ENCODE measurements at regions not wholly inside any gene's neighbourhood (a gene's known extent, or its start where the extent isn't known, plus 50 kb on each side); places are given as distances from the start of the nearest gene placed in this dataset.

- no peak overlapping the region for H2AK9ac ChIP-seq (replicated peaks; ENCODE audit: low read depth, low read length, poor library complexity)
- no peaks in the 10 kb centered on the region for H4K20me1 ChIP-seq (ENCODE audit: insufficient read depth, low read length)
- H3K27me3 ChIP-seq (ENCODE audit: control insufficient read depth, insufficient read depth, low read length): no peaks in the 10 kb centered on the region
- H2BK15ac ChIP-seq (ENCODE audit: low read depth, low read length): no peak overlapping the region
- H2BK5ac ChIP-seq (ENCODE audit: low read depth, low read length, poor library complexity, severe bottlenecking): no peak overlapping the region
- no peak overlapping the region for H3K27ac ChIP-seq (ENCODE audit: insufficient read depth, low read length)
- H3K56ac ChIP-seq (ENCODE audit: extremely low read depth, insufficient read depth, low read length): no peak overlapping the region
- no peaks in the 10 kb centered on the region for H3K36me3 ChIP-seq (ENCODE audit: control insufficient read depth, insufficient read depth, low read length)
- H2AK5ac ChIP-seq (ENCODE audit: low read depth, low read length): no peak overlapping the region
- ChIA-PET CTCF (no interaction called here), POLR2A (ENCODE audit: unreplicated experiment) (no interaction called here)
- DNase-seq (peak; percentile 30), ATAC-seq (ENCODE audit: low read depth) (no peak)
- BruUV-seq (replicated peaks): no TSS peak
- no peak overlapping the region for H3K14ac ChIP-seq (replicated peaks; ENCODE audit: low read depth, low read length)
- intact Hi-C loops (cut with micrococcal nuclease) (no loop called here), in situ Hi-C loops (cut with MboI; ENCODE audit: low sequenced_read_pairs) (no loop called here), dilution Hi-C loops (cut with HindIII; ENCODE audit: low sequenced_read_pairs, unreplicated experiment) (no loop called here)
- H3K9ac ChIP-seq (ENCODE audit: low read depth, low read length): no peak overlapping the region
- no peak overlapping the region for H3K23ac ChIP-seq (ENCODE audit: low read depth, low read length)
- no peaks in the 10 kb centered on the region for H3K9me1 ChIP-seq (ENCODE audit: insufficient read depth, low read length)
- TF ChIP-seq USF2 (IDR thresholded peaks at IDR 0.05; ENCODE audit: low read depth, low read length) (no peak), ELK1 (IDR thresholded peaks at IDR 0.05; ENCODE audit: borderline replicate concordance, low read depth, low read length) (no peak), CTCF (conservative IDR thresholded peaks at IDR 0.05; ENCODE audit: low read depth, low read length) (no peak), MAZ (IDR thresholded peaks at IDR 0.05; ENCODE audit: borderline replicate concordance, low read depth, low read length) (no peak), BHLHE40 (IDR thresholded peaks at IDR 0.05; ENCODE audit: low read depth, low read length) (no peak), RAD21 (IDR thresholded peaks at IDR 0.05; ENCODE audit: low read length) (no peak)
- no peak overlapping the region for H2BK20ac ChIP-seq (ENCODE audit: low read depth, low read length)
- no peak overlapping the region for H2AFZ ChIP-seq (replicated peaks; ENCODE audit: low read length, poor library complexity)
- H4K5ac ChIP-seq (ENCODE audit: low read depth, low read length): no peak overlapping the region
- H2BK120ac ChIP-seq (ENCODE audit: low read depth, low read length): no peak overlapping the region
- H4K91ac ChIP-seq (ENCODE audit: insufficient read depth, low read depth, low read length): no peak overlapping the region
- H3K4ac ChIP-seq (ENCODE audit: low read depth, low read length): no peak overlapping the region
- no peak overlapping the region for H3K4me3 ChIP-seq (ENCODE audit: insufficient read depth, low read depth, low read length)
- H3K9me3 ChIP-seq (ENCODE audit: control insufficient read depth, insufficient read depth, low read length): no peaks in the 10 kb centered on the region
- H3K18ac ChIP-seq (ENCODE audit: low read depth, low read length): no peak overlapping the region
- no peaks in the 10 kb centered on the region for H3K79me1 ChIP-seq (ENCODE audit: low read depth in 1 of 2, low read length in 2 of 2)
- no CpG with 5 or more reads among the region's 2 CpGs for WGBS, 2 experiments (ENCODE audit: extremely low coverage in 2 of 2, insufficient read length in 1 of 2)
- H3K4me2 ChIP-seq (ENCODE audit: low read depth, low read length): no peak overlapping the region
- no peaks in the 10 kb centered on the region for H3K4me1 ChIP-seq (ENCODE audit: control insufficient read depth, insufficient read depth, low read length)
- no peak overlapping the region for H4K8ac ChIP-seq (ENCODE audit: low read depth in 2 of 2, low read length in 2 of 2)
Observed at GRCh38 chr4:177737387-177737940, 295.2 kb upstream of the AGA start.

Data from IMR-90 (cell line).